LHCN-M2 (cell line): ENCODE measurements at regions not wholly inside any gene's neighbourhood (a gene's known extent, or its start where the extent isn't known, plus 50 kb on each side); places are given as distances from the start of the nearest gene placed in this dataset.
A peak's percentile ranks its signal among the peaks of the same experiment; 100 is the strongest.
"Not testable (repeated sequence)": the region's sequence is repeated elsewhere in the genome, so short reads cannot be mapped to it uniquely, and the experiment has no call there.

ENCODE experiments used
- DNase-seq: peaks from one replicate; pipeline ENCODE4 v3.0.0-alpha.2; 2012; ENCODE audit warnings: low read depth

- DNase-seq = peak; percentile 97
These were observed 299.7 kb downstream of the C16orf95 start for GRCh38 chr16:87017371-87018012.

DNA sequence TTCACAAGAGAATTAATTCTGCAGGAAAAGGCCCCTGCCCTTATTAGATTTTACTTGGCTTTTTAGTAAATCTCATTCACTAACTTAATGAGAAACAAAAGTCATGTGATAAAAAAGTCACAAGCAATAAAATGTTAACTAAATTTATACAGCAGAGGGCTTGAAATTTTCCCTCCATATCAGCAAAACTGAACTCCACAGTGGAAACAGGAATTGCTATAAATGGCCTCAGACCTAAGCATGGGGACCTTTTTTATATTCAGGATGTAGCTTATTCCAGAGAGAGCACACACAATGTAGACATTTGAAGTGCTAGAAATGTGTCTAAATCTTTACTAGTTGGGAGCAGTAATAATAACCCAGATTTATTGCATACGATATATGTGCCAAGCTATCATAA lies 291.5 kb downstream of the C16orf95 start:
- DNase-seq = no peak

GRCh38 chr16:87027056-87027616 lies 290.1 kb downstream of the C16orf95 start:
- no peak for DNase-seq

GRCh38 chr16:87028481-87029320 lies 288.5 kb downstream of the C16orf95 start:
- no peak for DNase-seq

GRCh38 chr16:87032554-87032953 lies 284.6 kb downstream of the C16orf95 start:
- no peak for DNase-seq

GRCh38 chr16:87033021-87033471 lies 284.1 kb downstream of the C16orf95 start:
- no peak for DNase-seq

- DNase-seq = no peak
These were observed 283.5 kb downstream of the C16orf95 start for GRCh38 chr16:87033541-87034300.

DNA sequence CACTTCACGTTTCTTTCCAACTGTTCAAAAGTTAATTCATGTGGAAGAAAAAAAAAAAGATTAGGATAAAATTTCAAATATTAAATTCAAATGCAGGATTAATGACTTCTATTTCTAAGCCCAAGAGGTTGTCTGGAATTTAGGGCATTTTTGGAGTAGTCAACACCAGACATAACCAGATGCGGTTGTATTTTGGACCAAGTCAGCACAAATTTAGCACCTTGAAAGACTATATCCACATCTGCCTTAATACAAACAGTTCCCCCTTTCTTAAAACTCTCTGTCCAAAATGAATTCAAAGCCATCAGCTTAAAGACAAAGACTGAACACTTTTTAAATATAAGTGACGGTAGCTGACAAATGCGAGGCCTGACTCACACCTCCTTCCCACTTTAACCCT lies 282.9 kb downstream of the C16orf95 start:
- no peak for DNase-seq

- no peak for DNase-seq
These were observed 282.1 kb downstream of the C16orf95 start for GRCh38 chr16:87035053-87035452.

DNA sequence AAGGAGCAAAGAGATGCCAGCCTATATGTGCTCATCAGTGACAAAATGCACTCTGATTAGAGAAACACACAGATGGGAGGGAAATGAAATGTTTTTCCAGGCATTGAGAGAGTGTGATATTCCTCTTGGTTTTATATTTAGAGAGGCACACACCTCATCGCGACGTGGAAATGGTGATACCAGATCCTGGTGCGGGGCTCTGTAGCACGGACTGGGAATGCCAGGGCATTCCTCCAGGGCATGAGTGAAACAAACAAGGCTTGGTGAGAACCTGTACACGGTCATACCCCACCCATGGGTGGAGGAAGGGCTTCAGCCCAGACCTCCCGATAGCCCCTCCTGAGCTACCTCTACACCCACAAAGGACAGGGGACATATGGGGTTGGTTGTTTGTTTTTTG lies 280.2 kb downstream of the C16orf95 start:
- DNase-seq = no peak

GRCh38 chr16:87038528-87038927 lies 278.7 kb downstream of the C16orf95 start:
- DNase-seq = not testable (repeated sequence)

GRCh38 chr16:87040169-87041117 lies 276.7 kb downstream of the C16orf95 start:
- DNase-seq = no peak

- DNase-seq = no peak
These were observed 275.9 kb downstream of the C16orf95 start for GRCh38 chr16:87041286-87041685.

DNA sequence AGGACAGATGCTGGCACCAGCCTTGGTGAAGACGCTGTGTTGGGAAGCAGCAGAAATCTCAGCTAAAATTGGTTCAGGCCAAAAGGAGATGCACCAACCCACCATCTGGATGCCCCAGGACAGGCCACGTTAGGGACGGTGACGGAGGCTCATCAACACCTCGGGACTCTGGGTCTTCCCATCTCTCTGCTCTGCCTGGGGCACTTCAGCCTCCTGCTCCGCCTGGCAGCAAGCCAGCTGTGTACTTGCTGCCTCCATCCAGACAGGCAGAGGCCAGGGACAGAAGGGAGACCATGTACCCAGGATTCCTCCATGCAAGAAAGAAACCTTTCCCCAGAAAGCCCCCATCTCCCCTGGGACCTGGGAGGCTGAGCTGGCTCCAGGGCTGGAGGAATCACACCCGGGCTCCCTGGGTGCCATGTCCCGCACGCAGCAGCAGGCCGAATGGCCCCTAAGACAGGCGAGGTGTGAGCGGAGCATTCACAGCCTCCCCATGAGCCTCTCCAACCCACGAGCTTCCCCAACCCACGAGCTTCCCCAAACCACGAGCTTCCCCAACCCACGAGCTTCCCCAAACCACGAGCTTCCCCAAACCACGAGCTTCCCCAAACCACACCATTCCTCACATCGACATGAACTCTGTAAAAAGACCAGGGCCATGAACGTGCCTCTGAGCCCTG lies 274.5 kb downstream of the C16orf95 start:
- DNase-seq = no peak

DNA sequence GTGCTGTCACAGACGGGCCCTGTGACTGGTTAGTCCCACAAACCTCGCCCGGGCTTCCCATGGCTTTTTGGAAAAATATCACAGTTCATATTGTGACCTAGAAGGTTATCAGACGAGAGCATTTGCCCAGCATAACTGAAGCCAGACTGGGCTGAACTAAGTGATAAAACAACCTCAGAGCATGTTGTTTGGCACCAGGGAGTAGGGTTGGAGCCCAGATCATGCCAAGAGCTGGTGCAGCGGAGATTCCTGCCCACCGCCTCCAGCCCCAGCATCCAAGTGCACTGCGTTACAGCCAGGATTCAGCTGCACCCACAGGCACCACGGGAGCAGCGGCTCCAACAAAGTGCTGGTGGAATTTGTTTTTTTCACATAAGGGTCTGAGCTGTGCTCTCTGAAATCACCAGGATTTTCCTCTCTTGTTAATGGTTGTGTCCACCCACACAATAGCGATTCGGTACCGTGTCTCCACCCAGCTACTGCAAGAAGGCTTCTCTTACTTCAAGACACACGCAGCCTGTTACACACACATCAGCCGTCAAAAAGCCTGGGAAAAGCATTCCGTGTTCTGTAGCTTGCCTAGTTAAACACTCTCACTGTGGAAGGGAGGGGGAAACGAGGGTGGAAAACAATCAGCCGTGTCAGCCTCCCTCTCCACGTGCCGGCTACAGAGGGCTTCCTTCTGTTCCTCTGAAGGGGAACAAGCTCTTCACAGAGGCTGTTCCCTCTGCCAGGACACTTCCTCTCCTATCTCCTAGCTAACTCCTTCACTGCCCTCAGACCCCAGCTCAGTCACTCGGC lies 273.8 kb downstream of the C16orf95 start:
- DNase-seq = no peak

GRCh38 chr16:87044032-87044382 lies 273.2 kb downstream of the C16orf95 start:
- no peak for DNase-seq

GRCh38 chr16:87044829-87045228 lies 272.4 kb downstream of the C16orf95 start:
- DNase-seq = no peak

DNA sequence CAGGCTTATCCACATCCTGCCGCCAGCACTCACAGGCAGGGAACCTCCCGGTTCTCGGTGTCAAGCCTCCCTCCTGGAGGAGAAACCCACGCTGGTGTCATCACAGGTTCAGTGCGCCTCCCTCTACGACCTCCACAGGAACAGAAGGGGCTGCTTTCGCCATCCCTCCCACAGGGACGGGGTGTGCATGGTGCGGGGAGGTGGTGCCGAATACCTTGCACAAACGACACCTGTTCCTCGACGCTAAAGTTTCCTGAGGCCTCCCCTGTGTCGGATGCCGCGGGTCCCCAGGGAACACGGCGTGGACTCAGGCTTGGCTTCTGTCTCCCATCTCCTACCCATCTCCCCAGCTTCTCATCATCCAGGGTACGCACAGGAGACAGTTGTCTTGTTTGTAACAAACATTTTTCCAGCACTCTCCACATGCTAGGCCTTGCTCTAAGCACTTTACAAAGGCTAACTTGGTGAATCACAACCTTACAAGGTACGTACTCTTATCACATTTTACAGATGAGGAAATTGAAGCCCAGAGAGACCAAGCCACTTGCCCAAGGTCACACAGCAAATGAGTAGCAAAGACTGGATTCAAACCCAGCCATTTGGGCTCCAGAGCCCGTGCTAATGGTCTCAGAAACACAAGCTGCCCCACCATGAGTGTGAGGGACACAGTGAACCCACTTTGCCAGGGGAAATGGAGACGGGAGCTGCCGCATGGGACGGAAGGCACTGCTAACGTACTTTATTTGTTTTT lies 271.6 kb downstream of the C16orf95 start:
- DNase-seq = no peak

GRCh38 chr16:87046235-87046634 lies 271.0 kb downstream of the C16orf95 start:
- no peak for DNase-seq
